Activated CD4-positive, CD25-positive, alpha-beta regulatory T cell treated with anti-CD3 and anti-CD28 coated beads, Interleukin-2, amount 50 U/mL, for 72 hours (primary cell): ENCODE measurements at regions not wholly inside any gene's neighbourhood (a gene's known extent, or its start where the extent isn't known, plus 50 kb on each side); places are given as distances from the start of the nearest gene placed in this dataset.
"Not testable (repeated sequence)": the region's sequence is repeated elsewhere in the genome, so short reads cannot be mapped to it uniquely, and the experiment has no call there.

Experiments used
- DNase-seq: peaks from one replicate; pipeline ENCODE4 v3.0.0; 2021

DNA sequence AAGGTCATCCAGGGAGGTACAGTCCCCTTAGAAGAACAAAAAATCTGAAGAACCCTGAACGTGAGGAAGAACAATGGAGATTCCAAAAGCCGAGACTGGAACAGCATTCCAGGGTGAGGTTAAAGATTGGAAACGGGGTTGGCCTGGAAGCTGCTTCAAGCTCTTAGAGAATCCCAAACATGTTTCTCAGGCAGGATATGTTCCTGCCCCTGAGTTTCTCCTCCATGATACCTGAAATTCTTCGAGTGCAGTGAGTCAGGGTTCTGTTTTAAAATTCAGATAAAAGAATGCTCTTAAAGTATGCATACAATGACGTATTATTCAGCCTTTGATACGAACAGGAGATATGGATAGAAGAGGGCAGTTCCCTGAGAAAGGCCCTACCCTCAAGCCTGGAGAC is 293.1 kb downstream of the HS3ST3B1 start:
- DNase-seq, result no peak

GRCh38 chr17:14590459-14591250 is 289.8 kb downstream of the HS3ST3B1 start:
- DNase-seq, result no peak

GRCh38 chr17:14585099-14585498 is 284.2 kb downstream of the HS3ST3B1 start:
- no peak for DNase-seq

DNA sequence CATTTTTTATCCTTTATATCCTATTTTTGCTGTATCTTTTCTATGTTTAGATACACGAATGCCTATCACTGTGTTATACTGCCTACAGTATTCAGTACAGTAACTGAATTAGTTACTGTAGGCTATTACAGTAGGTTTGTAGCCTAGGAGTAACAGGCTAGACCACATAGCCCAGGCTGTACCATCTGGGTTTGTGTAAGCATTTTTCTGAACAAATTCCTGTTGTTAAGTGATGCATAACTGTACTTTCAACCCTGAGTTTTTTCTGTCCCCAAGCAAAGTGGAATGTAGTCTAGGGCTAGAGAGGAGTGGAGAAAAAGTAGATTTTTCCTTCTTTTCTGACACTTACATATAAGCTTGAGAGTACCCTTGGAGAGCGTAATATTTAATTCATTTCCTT is 282.1 kb downstream of the HS3ST3B1 start:
- DNase-seq, result no peak

GRCh38 chr17:14581186-14581830 is 280.4 kb downstream of the HS3ST3B1 start:
- no peak for DNase-seq

DNA sequence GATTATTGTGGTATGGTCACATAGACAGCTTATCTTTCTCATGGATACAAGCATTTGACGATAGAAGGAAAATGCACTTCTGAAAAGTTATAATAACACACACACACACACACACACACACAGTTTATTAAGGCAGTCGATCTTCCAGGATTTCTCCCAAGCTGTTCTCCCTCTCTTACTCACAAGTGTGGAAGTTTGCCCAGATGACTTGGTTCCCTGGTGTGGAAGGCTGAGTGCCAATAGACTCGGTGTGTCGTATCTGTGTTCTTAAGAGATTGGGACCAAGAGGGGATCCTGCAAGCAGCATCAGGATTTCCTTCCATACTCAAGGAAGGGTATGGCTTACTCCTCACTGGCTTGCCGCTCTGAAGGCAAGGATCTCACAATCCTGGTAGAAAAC is 279.6 kb downstream of the HS3ST3B1 start:
- no peak for DNase-seq

DNA sequence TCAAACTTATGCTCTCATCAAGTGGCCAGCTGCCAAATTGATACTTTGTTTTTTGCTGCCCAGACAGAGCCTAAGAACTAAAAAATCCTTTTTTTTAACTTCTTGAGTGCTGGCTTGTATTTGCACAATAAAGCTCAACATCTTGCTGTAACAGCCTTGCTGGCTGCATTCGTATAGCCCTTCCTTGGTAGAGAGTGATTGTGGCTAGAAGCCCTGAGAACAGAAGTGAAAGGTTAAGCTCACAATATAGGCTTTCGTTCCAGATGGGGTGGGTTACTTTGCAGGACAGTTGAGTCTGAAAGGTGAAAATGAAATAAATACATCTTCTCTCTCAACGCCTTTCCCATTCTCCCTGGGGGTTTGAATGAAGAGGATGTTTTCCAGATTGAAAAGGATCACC is 278.8 kb downstream of the HS3ST3B1 start:
- no peak for DNase-seq

- no peak for DNase-seq
Measured at GRCh38 chr17:14575471-14575953, 274.6 kb downstream of the HS3ST3B1 start.

GRCh38 chr17:14560325-14560724 is 259.4 kb downstream of the HS3ST3B1 start:
- not testable (repeated sequence) for DNase-seq

- no peak for DNase-seq
Measured at GRCh38 chr17:14559264-14560119, 258.6 kb downstream of the HS3ST3B1 start.

GRCh38 chr17:14557480-14557879 is 256.6 kb downstream of the HS3ST3B1 start:
- no peak for DNase-seq

GRCh38 chr17:14553847-14554246 is 253.0 kb downstream of the HS3ST3B1 start:
- no peak for DNase-seq

GRCh38 chr17:14552306-14552705 is 251.4 kb downstream of the HS3ST3B1 start:
- DNase-seq, result no peak

DNA sequence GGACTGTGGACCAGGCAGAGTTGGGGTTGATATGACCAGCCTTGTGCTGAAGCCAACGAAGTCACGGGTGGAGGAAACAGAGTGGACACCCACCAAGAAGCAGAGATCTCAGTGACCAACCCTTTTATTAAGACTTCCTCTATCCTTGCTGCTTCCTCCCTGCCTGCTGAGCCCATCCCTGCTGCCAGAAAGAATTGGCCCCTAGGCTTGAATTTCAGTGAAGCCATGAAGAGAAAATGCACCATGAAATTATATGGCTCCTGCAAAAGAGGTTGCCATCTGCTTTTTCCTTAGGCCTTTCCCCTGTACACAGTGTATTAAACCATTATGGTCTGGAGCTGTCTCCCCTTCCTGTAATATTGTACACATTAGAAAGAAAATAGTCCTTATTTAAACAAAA is 246.7 kb downstream of the HS3ST3B1 start:
- DNase-seq, result no peak

- DNase-seq, result no peak
Measured at GRCh38 chr17:14547016-14547415, 246.1 kb downstream of the HS3ST3B1 start.

DNA sequence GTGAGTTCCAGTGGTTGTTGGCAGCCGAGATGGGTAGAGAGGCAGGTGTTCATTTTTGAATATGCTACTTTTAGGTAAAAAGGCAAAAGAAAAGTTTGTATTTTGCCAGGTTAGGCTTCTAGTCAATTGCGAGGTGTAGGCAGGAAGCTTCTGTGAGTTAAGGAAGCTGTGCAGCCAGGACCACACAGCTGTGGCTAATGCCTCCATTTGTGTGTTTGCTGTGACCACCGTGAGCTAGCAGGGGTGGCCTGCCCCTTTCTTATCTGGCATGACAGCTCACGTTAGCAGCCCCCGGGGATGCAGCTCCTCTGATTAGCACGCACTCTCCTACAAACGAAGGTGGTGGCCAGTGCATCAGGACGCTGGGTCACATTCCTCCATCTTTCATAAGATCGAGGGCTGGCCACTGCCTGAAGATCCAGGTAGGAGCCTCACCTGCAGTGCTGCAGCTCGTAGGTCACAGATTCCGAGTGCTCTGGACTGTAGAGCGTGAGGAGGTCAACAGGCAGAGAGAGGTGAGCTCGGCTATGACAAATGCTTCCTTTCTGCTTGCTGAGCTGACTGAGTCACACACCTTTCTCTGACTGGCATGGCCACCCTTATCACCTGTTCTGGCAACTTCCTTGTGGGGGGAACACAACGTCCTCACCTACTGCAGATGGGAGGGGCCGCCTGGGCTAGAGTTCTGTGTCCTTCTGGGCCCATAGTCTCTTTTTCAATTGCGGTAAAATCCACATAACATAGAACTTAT is 244.4 kb downstream of the HS3ST3B1 start:
- no peak for DNase-seq

DNA sequence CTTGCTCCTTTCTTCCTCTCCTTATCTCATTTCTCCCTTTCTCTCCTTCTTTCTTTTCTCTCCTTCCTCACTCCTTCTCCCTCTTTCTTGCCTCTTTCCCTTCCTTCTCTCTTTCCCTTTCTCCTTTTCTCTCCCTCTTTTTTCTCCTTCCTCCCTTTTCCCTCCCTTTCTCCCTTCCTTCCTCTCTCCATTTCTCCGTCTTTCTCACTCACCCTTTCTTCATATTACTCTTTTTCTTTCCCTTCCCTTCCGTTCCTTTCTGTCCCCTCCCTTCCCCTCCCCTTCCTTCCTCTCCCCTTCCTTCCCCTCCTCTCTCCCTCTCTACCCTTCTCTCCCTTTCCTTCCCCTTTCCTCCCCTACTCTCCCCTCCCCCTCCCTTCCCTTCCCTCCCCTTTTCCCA is 240.8 kb downstream of the HS3ST3B1 start:
- DNase-seq, result no peak

DNA sequence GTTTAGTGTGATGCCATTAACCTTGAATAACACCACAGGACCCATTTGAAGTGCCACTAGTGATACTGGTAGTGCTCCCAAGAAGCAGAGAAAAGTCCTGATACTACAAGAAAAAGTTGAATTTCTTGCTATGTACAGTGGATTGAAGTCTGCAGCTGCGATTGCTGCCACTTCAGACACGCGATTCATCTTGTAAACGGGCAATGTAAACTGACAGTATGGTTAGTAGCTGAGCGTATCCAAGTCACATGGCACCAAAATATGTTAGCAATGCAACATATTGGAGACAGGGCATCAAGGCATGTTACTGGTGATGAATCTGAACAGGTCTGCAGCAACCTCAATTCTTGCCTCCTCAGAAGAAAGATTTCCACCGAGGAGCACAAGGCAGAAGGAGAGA is 238.9 kb downstream of the HS3ST3B1 start:
- DNase-seq, result no peak

GRCh38 chr17:14532242-14532641 is 231.4 kb downstream of the HS3ST3B1 start:
- DNase-seq, result not testable (repeated sequence)

GRCh38 chr17:14525551-14526455 is 224.9 kb downstream of the HS3ST3B1 start:
- no peak for DNase-seq

DNA sequence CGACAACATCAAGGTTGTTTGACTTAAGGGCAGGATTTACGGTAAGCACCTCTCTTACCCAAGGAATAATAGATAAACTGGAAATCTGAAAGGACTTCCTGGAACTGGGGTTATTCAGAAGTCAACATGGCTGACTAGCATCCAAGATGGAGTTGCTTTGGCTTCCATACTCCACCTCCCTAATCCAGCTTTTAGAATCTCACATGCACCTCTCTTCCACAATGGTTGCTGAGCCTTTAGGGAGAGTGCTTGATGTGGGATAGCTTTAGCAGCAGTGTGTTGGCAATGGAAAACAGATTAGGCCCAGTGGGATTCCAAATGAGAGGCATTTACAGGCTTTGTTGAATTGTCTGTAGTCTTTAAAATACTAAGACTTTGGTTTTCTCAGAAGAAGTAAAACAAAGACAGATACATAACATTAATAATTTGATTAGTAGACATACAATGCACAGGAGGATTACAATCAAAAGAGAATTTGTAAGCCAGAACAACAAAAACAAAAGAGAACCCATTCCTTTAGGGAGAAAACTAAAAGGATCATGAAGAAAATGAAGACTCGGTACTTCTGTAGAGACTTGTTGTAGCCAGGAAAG is 222.0 kb downstream of the HS3ST3B1 start:
- no peak for DNase-seq
